GM06990 (cell line): ENCODE measurements at regions not wholly inside any gene's neighbourhood (a gene's known extent, or its start where the extent isn't known, plus 50 kb on each side); places are given as distances from the start of the nearest gene placed in this dataset.

Experiments
- DNase-seq: peaks from one replicate; pipeline ENCODE4 v3.0.0-alpha.2; 2011; ENCODE audit not compliant: insufficient read length; ENCODE audit errors: extremely low read depth
- H3K27me3 ChIP-seq: replicated peaks from 2 replicates; pipeline ENCODE4 v1.6.0; 2011; ENCODE audit warnings: low read length; ENCODE audit not compliant: control insufficient read depth, insufficient read depth
- H3K36me3 ChIP-seq: 2 replicates; pipeline ENCODE4 v1.5.1; 2011; ENCODE audit warnings: low read length; ENCODE audit not compliant: control insufficient read depth, insufficient read depth
- H3K4me3 ChIP-seq: replicated peaks from 2 replicates; pipeline ENCODE4 v1.5.1; 2011; ENCODE audit warnings: low read depth, mild to moderate bottlenecking, control low read depth, low read length
- CTCF ChIP-seq: IDR thresholded peaks from 2 replicates; pipeline ENCODE4 v1.5.1; 2011; ENCODE audit warnings: low read length, control low read depth, mild to moderate bottlenecking, inconsistent platforms; ENCODE audit not compliant: insufficient read depth, poor library complexity, severe bottlenecking

- TF ChIP-seq CTCF, result no peak
- no peak for DNase-seq
- no peak overlapping the region for H3K4me3 ChIP-seq
- H3K36me3 ChIP-seq, result no peaks in the 10 kb centered on the region
- no peaks in the 10 kb centered on the region for H3K27me3 ChIP-seq
Measured at GRCh38 chr7:13656330-13656729, 333.1 kb downstream of the ETV1 start.

GRCh38 chr7:13673290-13673689 is 316.2 kb downstream of the ETV1 start:
- Histone ChIP-seq H3K27me3 (no peaks in the 10 kb centered on the region), H3K36me3 (no peaks in the 10 kb centered on the region), H3K4me3 (no peak overlapping the region)
- DNase-seq, result no peak
- no peak for TF ChIP-seq CTCF

- no peak for DNase-seq
- TF ChIP-seq CTCF, result no peak
- no peaks in the 10 kb centered on the region for H3K36me3 ChIP-seq
- no peak overlapping the region for H3K4me3 ChIP-seq
- no peaks in the 10 kb centered on the region for H3K27me3 ChIP-seq
Measured at GRCh38 chr7:13682626-13683025, 306.8 kb downstream of the ETV1 start.

- no peak for TF ChIP-seq CTCF
- no peaks in the 10 kb centered on the region for H3K27me3 ChIP-seq
- H3K4me3 ChIP-seq, result no peak overlapping the region
- no peaks in the 10 kb centered on the region for H3K36me3 ChIP-seq
- DNase-seq, result no peak
Measured at GRCh38 chr7:13687500-13687899, 302.0 kb downstream of the ETV1 start.

- H3K36me3 ChIP-seq, result no peaks in the 10 kb centered on the region
- no peak for DNase-seq
- no peak for TF ChIP-seq CTCF
- H3K27me3 ChIP-seq, result no peaks in the 10 kb centered on the region
- no peak overlapping the region for H3K4me3 ChIP-seq
Measured at GRCh38 chr7:13692548-13692947, 296.9 kb downstream of the ETV1 start.

- no peak overlapping the region for H3K4me3 ChIP-seq
- no peak for DNase-seq
- no peak for TF ChIP-seq CTCF
Measured at GRCh38 chr7:13702251-13702650, 287.2 kb downstream of the ETV1 start.

More at GRCh38 chr7:13702251-13702650, 287.2 kb downstream of the ETV1 start:
- Histone ChIP-seq H3K36me3 (no peaks in the 10 kb centered on the region), H3K27me3 (no peaks in the 10 kb centered on the region)
